ENCODE measurements at regions not wholly inside any gene's neighbourhood (a gene's known extent, or its start where the extent isn't known, plus 50 kb on each side); places are given as distances from the start of the nearest gene placed in this dataset.

DNA sequence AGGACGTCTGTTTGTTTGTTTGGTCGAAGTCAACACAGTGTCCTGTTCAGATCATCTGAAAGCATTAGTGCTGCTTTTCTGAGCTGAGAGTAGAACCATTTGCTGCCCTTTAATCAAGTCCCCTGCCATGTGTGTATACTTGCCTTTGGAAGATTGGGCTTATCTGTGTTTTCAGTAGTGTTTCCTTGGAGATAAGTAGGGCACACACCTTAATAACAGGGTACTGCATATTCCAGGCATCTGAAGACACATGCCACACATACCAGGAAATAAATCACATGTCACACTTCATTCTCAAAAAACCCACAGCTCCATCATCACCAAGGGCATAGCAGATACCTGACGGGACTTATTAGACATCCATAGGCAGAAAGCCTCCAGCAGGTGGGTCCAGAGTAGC lies 157.4 kb downstream of the SOX11 start:
- TF ChIP-seq, protein P1, sequence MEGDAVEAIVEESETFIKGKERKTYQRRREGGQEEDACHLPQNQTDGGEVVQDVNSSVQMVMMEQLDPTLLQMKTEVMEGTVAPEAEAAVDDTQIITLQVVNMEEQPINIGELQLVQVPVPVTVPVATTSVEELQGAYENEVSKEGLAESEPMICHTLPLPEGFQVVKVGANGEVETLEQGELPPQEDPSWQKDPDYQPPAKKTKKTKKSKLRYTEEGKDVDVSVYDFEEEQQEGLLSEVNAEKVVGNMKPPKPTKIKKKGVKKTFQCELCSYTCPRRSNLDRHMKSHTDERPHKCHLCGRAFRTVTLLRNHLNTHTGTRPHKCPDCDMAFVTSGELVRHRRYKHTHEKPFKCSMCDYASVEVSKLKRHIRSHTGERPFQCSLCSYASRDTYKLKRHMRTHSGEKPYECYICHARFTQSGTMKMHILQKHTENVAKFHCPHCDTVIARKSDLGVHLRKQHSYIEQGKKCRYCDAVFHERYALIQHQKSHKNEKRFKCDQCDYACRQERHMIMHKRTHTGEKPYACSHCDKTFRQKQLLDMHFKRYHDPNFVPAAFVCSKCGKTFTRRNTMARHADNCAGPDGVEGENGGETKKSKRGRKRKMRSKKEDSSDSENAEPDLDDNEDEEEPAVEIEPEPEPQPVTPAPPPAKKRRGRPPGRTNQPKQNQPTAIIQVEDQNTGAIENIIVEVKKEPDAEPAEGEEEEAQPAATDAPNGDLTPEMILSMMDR (optimal IDR thresholded peaks at IDR 0.05 in 1 of 3, IDR thresholded peaks at IDR 0.05 in 1 of 3, conservative IDR thresholded peaks at IDR 0.05 in 1 of 3; ENCODE audit: extremely low read depth in 1 of 3, insufficient read depth in 2 of 3, low read length in 3 of 3): no peak
- TF ChIP-seq EZH2 (IDR thresholded peaks at IDR 0.05; ENCODE audit: low read length): no peak
